H1 (cell line): ENCODE measurements at regions not wholly inside any gene's neighbourhood (a gene's known extent, or its start where the extent isn't known, plus 50 kb on each side); places are given as distances from the start of the nearest gene placed in this dataset.

ENCODE experiments used
- CTCF ChIA-PET: fragments of 300-600 bp; sonication (Branson Sonifier 250); formaldehyde crosslinking; loops from one replicate; lab custom pipeline; 2021; ENCODE audit not compliant: partially characterized antibody; lab: Charles Lee
- POLR2A ChIA-PET: fragments of 300-600 bp; sonication (Branson Sonifier 250); formaldehyde crosslinking; loops from one replicate; lab custom pipeline; 2021; ENCODE audit warnings: inconsistent platforms; ENCODE audit not compliant: partially characterized antibody; lab: Charles Lee
- DNase-seq, 2 experiments: peaks; one replicate each; pipeline versions ENCODE4 v3.0.0 to v3.0.0-alpha.2; 2010 to 2022; ENCODE audit warnings: low spot score in 2 of 2, low read depth in 1 of 2, mixed read lengths in 1 of 2
- FAIRE-seq: peaks from 2 replicates; lab custom pipeline; 2011; peaks lifted over from hg19 to GRCh38; lab: Jason Lieb, UNC
- H2AFZ ChIP-seq: 2 replicates; pipeline ENCODE4 v1.8.1; 2012; ENCODE audit warnings: low read length, inconsistent platforms
- H2AK5ac ChIP-seq: 2 replicates; pipeline ENCODE4 v1.6.1; 2013; ENCODE audit warnings: low read depth, low read length
- H2BK120ac ChIP-seq: replicated peaks from 2 replicates; pipeline ENCODE3; 2013; ENCODE audit warnings: low read depth, low read length, inconsistent platforms
- H2BK12ac ChIP-seq: 2 replicates; pipeline ENCODE4 v1.6.1; 2013; ENCODE audit warnings: low read depth, low read length
- H2BK15ac ChIP-seq: 2 replicates; pipeline ENCODE4 v1.6.1; 2013; ENCODE audit warnings: low read length
- H2BK20ac ChIP-seq: 2 replicates; pipeline ENCODE4 v1.6.1; 2013; ENCODE audit warnings: low read length
- H2BK5ac ChIP-seq: 2 replicates; pipeline ENCODE4 v1.6.1; 2013; ENCODE audit warnings: low read depth, low read length
- H3K14ac ChIP-seq: 2 replicates; pipeline ENCODE4 v1.6.1; 2013; ENCODE audit warnings: inconsistent platforms; ENCODE audit not compliant: insufficient read length
- H3K18ac ChIP-seq: 2 replicates; pipeline ENCODE4 v1.6.1; 2013; ENCODE audit warnings: low read length; ENCODE audit errors: extremely low read depth
- H3K23ac ChIP-seq: 2 replicates; pipeline ENCODE4 v1.6.1; 2013; ENCODE audit warnings: inconsistent platforms; ENCODE audit not compliant: insufficient read length
- H3K23me2 ChIP-seq: 2 replicates; pipeline ENCODE4 v1.6.1; 2013; ENCODE audit warnings: low read depth, low read length
- H3K27ac ChIP-seq: 2 replicates; pipeline ENCODE4 v1.6.1; 2011; ENCODE audit warnings: low read depth, low read length, inconsistent platforms
- H3K27me3 ChIP-seq, 4 experiments: replicated peaks in 1 of 4; 1 replicate in 1 of 4; 2 replicates in 3 of 4; pipeline versions ENCODE4 v1.6.1 to v1.8.1; 2011 to 2013; ENCODE audit warnings: low read length in 3 of 4, mild to moderate bottlenecking in 3 of 4, inconsistent platforms in 2 of 4, mixed read lengths in 2 of 4, moderate library complexity in 1 of 4; ENCODE audit not compliant: control insufficient read depth in 3 of 4, insufficient read depth in 3 of 4; ENCODE audit errors: extremely low read depth in 1 of 4
- H3K36me3 ChIP-seq, 4 experiments: 2 replicates each; pipeline versions ENCODE4 v1.6.1 to v1.8.1; 2011 to 2013; ENCODE audit warnings: mild to moderate bottlenecking in 4 of 4, low read length in 3 of 4, moderate library complexity in 2 of 4, control low read depth in 1 of 4, inconsistent platforms in 1 of 4; ENCODE audit not compliant: insufficient read depth in 4 of 4, control insufficient read depth in 2 of 4
- H3K4ac ChIP-seq: replicated peaks from 2 replicates; pipeline ENCODE3; 2013; ENCODE audit warnings: low read length, low read depth, mixed read lengths, inconsistent platforms; ENCODE audit not compliant: insufficient read length
- H3K4me1 ChIP-seq, 4 experiments: replicated peaks in 1 of 4; 1 replicate in 1 of 4; 2 replicates in 3 of 4; pipeline versions ENCODE4 v1.6.1 to v1.8.1; 2011 to 2013; ENCODE audit warnings: low read length in 3 of 4, inconsistent platforms in 2 of 4, mixed read lengths in 1 of 4; ENCODE audit not compliant: insufficient read depth in 4 of 4, control insufficient read depth in 3 of 4
- H3K4me2 ChIP-seq, 2 experiments: 2 replicates each; pipeline versions ENCODE4 v1.6.1 to v1.8.1; 2011 to 2013; ENCODE audit warnings: low read depth in 2 of 2, low read length in 2 of 2, control low read depth in 1 of 2, inconsistent platforms in 1 of 2, mild to moderate bottlenecking in 1 of 2; ENCODE audit not compliant: insufficient read depth in 1 of 2
- H3K4me3 ChIP-seq, 4 experiments: fragments of 200-600, 300-600 bp in 1 of 4; sonication (generic), shearing (Covaris generic), sonication (Bioruptor Twin) in 1 of 4; 2 replicates each; pipeline versions ENCODE4 v1.5.1 to v1.8.1; 2011 to 2016; ENCODE audit warnings: low read length in 4 of 4, low read depth in 3 of 4, control low read depth in 2 of 4, inconsistent platforms in 2 of 4, mild to moderate bottlenecking in 2 of 4, mixed read lengths in 1 of 4, moderate library complexity in 1 of 4; ENCODE audit not compliant: insufficient read depth in 2 of 4; ENCODE audit errors: extremely low read depth in 1 of 4
- H3K56ac ChIP-seq: replicated peaks from 2 replicates; pipeline ENCODE3; 2013; ENCODE audit warnings: low read depth, mild to moderate bottlenecking, mixed read lengths, low read length, inconsistent platforms; ENCODE audit not compliant: insufficient read length
- H3K79me1 ChIP-seq: 2 replicates; pipeline ENCODE4 v1.6.1; 2013; ENCODE audit warnings: low read depth, low read length, control low read depth
- H3K79me2 ChIP-seq, 2 experiments: 2 replicates each; pipeline versions ENCODE4 v1.6.1 to v1.8.1; 2012 to 2013; ENCODE audit warnings: low read length in 2 of 2, mild to moderate bottlenecking in 2 of 2, inconsistent platforms in 1 of 2; ENCODE audit not compliant: insufficient read depth in 2 of 2, control insufficient read depth in 1 of 2
- H3K9ac ChIP-seq, 4 experiments: replicated peaks in 1 of 4; 1 replicate in 1 of 4; 2 replicates in 3 of 4; pipeline versions ENCODE4 v1.6.1 to v1.8.1; 2011 to 2013; ENCODE audit warnings: low read depth in 3 of 4, low read length in 3 of 4, control low read depth in 2 of 4, mild to moderate bottlenecking in 2 of 4, moderate library complexity in 2 of 4, inconsistent platforms in 1 of 4; ENCODE audit errors: extremely low read depth in 1 of 4
- H3K9me3 ChIP-seq, 2 experiments: 2 replicates each; pipeline versions ENCODE4 v1.6.1 to v1.8.1; 2012 to 2013; ENCODE audit warnings: mild to moderate bottlenecking in 2 of 2, moderate library complexity in 2 of 2, control low read depth in 1 of 2, inconsistent platforms in 1 of 2, low read depth in 1 of 2, low read length in 1 of 2, mixed read lengths in 1 of 2; ENCODE audit not compliant: insufficient read depth in 2 of 2
- H4K20me1 ChIP-seq, 2 experiments: replicated peaks in 1 of 2; 2 replicates each; pipeline versions ENCODE3 to v1.8.1; 2011 to 2013; ENCODE audit warnings: inconsistent platforms in 2 of 2, low read length in 2 of 2, mild to moderate bottlenecking in 1 of 2; ENCODE audit not compliant: insufficient read depth in 2 of 2, control insufficient read depth in 1 of 2
- H4K5ac ChIP-seq: 2 replicates; pipeline ENCODE4 v1.6.1; 2013; ENCODE audit warnings: low read length, low read depth, mixed read lengths, inconsistent platforms; ENCODE audit not compliant: insufficient read length
- H4K8ac ChIP-seq: 2 replicates; pipeline ENCODE4 v1.8.0; 2013; ENCODE audit warnings: mild to moderate bottlenecking, moderate library complexity, low read length, inconsistent platforms; ENCODE audit not compliant: insufficient read depth; ENCODE audit errors: extremely low read depth
- H4K91ac ChIP-seq: replicated peaks from 2 replicates; pipeline ENCODE3; 2013; ENCODE audit warnings: low read length, mixed read lengths, inconsistent platforms; ENCODE audit not compliant: insufficient read length
- ATF2 ChIP-seq: IDR thresholded peaks from 2 replicates; pipeline ENCODE4 v1.6.1; 2012; ENCODE audit warnings: low read length, inconsistent platforms
- TBP ChIP-seq: IDR thresholded peaks from 2 replicates; pipeline ENCODE4 v1.6.1; 2011; ENCODE audit warnings: low read depth, low read length, improper control_type of control experiment
- WGBS, 2 experiments: shearing (Covaris generic) in 1 of 2; methylation state at CpG; one replicate each; pipeline versions ENCODE4 v1.1.6 to v1.1.7; 2013 to 2015; ENCODE audit warnings: low lambda C conversion rate in 2 of 2, mixed read lengths in 2 of 2, inconsistent platforms in 1 of 2, low coverage in 1 of 2, missing lambda C conversion rate in 1 of 2; ENCODE audit not compliant: insufficient replicate concordance in 2 of 2, insufficient coverage in 1 of 2, insufficient read length in 1 of 2; ENCODE audit errors: extremely low coverage in 1 of 2, missing lambda C conversion rate in 1 of 2; 5-methylcytosine and 5-hydroxymethylcytosine counted together

GRCh38 chr5:162806195-162806594 is 631.2 kb upstream of the CCNG1 start:
- no peak overlapping the region for H2BK20ac ChIP-seq
- H3K4me3 ChIP-seq, result no peak overlapping the region
- H3K4me2 ChIP-seq, result no peak overlapping the region
- H3K56ac ChIP-seq, result no peak overlapping the region
- H4K5ac ChIP-seq, result no peak overlapping the region
- H3K79me2 ChIP-seq, result no peaks in the 10 kb centered on the region
- no peak overlapping the region for H2AK5ac ChIP-seq
- no peaks in the 10 kb centered on the region for H3K36me3 ChIP-seq
- H3K18ac ChIP-seq, result no peak overlapping the region
- H3K4me1 ChIP-seq, result 0 out of 7 replicates have a peak, but pooled peaks cover 0 to 5% (median 0%) of the 10 kb centered on the region in 4 experiments
- no peak overlapping the region for H3K23ac ChIP-seq
- WGBS, 2 experiments, result 75% methylated on average over 2 of the region's 2 CpGs; no CpG with 5 or more reads in 1 of the 2 experiments
- H3K4ac ChIP-seq, result no peak overlapping the region
- CTCF ChIA-PET, result interaction anchor here (0.8 kb wide), 1 partner anchor 12 kb away, joined by 4 read pairs; no protein-coding TSS in a partner anchor
- H2BK15ac ChIP-seq, result no peak overlapping the region
- no peak overlapping the region for H2BK120ac ChIP-seq
- no peak for FAIRE-seq
- H4K91ac ChIP-seq, result no peak overlapping the region
- no peaks in the 10 kb centered on the region for H3K9me3 ChIP-seq
- no peak for TF ChIP-seq TBP
- TF ChIP-seq ATF2, result no peak
- TF ChIP-seq, all 59 proteins: peak for 0
- Histone ChIP-seq H4K8ac (no peak overlapping the region), H3K14ac (no peak overlapping the region), H3K23me2 (no peaks in the 10 kb centered on the region), H3K27ac (no peak overlapping the region), H2BK5ac (no peak overlapping the region), H3K9ac (no peak overlapping the region), H4K20me1 (no peaks in the 10 kb centered on the region), H2AFZ (no peak overlapping the region), H3K27me3 (no peaks in the 10 kb centered on the region), H3K79me1 (no peaks in the 10 kb centered on the region), H2BK12ac (no peak overlapping the region)
- POLR2A ChIA-PET, result no interaction called here
- DNase-seq, result no peak
